ENCODE measurements at regions not wholly inside any gene's neighbourhood (a gene's known extent, or its start where the extent isn't known, plus 50 kb on each side); places are given as distances from the start of the nearest gene placed in this dataset.

GRCh38 chr2:57941816-57942215 is 104.8 kb upstream of the VRK2 start:
- Histone ChIP-seq H2AFZ (ENCODE audit: low read length) (no peak overlapping the region), H3K27me3 (ENCODE audit: low read length) (no peaks in the 10 kb centered on the region), H3K4me2 (ENCODE audit: low read depth, low read length, poor library complexity, severe bottlenecking) (no peak overlapping the region), H3K9me3 (ENCODE audit: low read length) (no peaks in the 10 kb centered on the region), H3K79me2 (ENCODE audit: low read length) (no peaks in the 10 kb centered on the region), H3K27ac (ENCODE audit: low read length) (no peak overlapping the region), H3K4me3 (ENCODE audit: low read length) (no peak overlapping the region), H3K4me1 (ENCODE audit: low read length) (no peaks in the 10 kb centered on the region), H3K36me3 (ENCODE audit: insufficient read depth, low read length) (no peaks in the 10 kb centered on the region), H3K9me2 (replicated peaks; ENCODE audit: insufficient read depth, low read length) (no peaks in the 10 kb centered on the region), H4K20me1 (ENCODE audit: insufficient read depth, low read depth, low read length) (no peaks in the 10 kb centered on the region), H3K9ac (ENCODE audit: low read length) (no peak overlapping the region)
- no peak for DNase-seq

DNA sequence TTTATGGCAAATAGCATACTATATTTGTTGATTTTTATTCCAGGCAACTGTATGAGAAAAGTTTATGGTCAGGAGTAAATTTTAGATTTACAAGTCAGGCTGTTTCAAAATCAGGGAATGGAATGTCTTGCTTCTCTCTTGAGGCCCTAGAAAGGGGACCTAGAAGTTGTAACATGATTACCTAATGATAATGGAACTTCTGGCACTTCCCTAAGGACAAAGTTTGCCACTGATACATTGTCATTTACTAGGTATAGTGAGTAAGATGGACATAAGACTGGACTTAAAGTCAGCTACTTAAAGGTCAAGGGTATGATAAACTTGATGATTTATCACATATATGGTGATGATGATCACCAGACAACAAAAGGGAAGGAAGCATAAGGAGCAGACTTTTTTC is 103.3 kb upstream of the VRK2 start:
- H3K9me2 ChIP-seq (replicated peaks; ENCODE audit: insufficient read depth, low read length): no peaks in the 10 kb centered on the region
- H3K4me2 ChIP-seq (ENCODE audit: low read depth, low read length, poor library complexity, severe bottlenecking): no peak overlapping the region
- H3K36me3 ChIP-seq (ENCODE audit: insufficient read depth, low read length): no peaks in the 10 kb centered on the region
- no peak overlapping the region for H3K4me3 ChIP-seq (ENCODE audit: low read length)
- no peak overlapping the region for H2AFZ ChIP-seq (ENCODE audit: low read length)
- no peaks in the 10 kb centered on the region for H3K9me3 ChIP-seq (ENCODE audit: low read length)
- H4K20me1 ChIP-seq (ENCODE audit: insufficient read depth, low read depth, low read length): no peaks in the 10 kb centered on the region
- H3K27ac ChIP-seq (ENCODE audit: low read length): no peak overlapping the region
- no peaks in the 10 kb centered on the region for H3K4me1 ChIP-seq (ENCODE audit: low read length)
- H3K79me2 ChIP-seq (ENCODE audit: low read length): no peaks in the 10 kb centered on the region
- DNase-seq: no peak
- no peaks in the 10 kb centered on the region for H3K27me3 ChIP-seq (ENCODE audit: low read length)
- no peak overlapping the region for H3K9ac ChIP-seq (ENCODE audit: low read length)

- no peaks in the 10 kb centered on the region for H3K27me3 ChIP-seq (ENCODE audit: low read length)
- H3K9me3 ChIP-seq (ENCODE audit: low read length): no peaks in the 10 kb centered on the region
- H3K4me3 ChIP-seq (ENCODE audit: low read length): no peak overlapping the region
- H3K4me1 ChIP-seq (ENCODE audit: low read length): peaks cover 2% of the 10 kb centered on the region
- H3K79me2 ChIP-seq (ENCODE audit: low read length): no peaks in the 10 kb centered on the region
- H3K27ac ChIP-seq (ENCODE audit: low read length): no peak overlapping the region
- H3K36me3 ChIP-seq (ENCODE audit: insufficient read depth, low read length): no peaks in the 10 kb centered on the region
- DNase-seq: no peak
- no peaks in the 10 kb centered on the region for H3K9me2 ChIP-seq (replicated peaks; ENCODE audit: insufficient read depth, low read length)
- no peak overlapping the region for H3K4me2 ChIP-seq (ENCODE audit: low read depth, low read length, poor library complexity, severe bottlenecking)
- H2AFZ ChIP-seq (ENCODE audit: low read length): no peak overlapping the region
- H3K9ac ChIP-seq (ENCODE audit: low read length): no peak overlapping the region
- H4K20me1 ChIP-seq (ENCODE audit: insufficient read depth, low read depth, low read length): no peaks in the 10 kb centered on the region
Observed at GRCh38 chr2:57947398-57947797, 99.2 kb upstream of the VRK2 start.

DNA sequence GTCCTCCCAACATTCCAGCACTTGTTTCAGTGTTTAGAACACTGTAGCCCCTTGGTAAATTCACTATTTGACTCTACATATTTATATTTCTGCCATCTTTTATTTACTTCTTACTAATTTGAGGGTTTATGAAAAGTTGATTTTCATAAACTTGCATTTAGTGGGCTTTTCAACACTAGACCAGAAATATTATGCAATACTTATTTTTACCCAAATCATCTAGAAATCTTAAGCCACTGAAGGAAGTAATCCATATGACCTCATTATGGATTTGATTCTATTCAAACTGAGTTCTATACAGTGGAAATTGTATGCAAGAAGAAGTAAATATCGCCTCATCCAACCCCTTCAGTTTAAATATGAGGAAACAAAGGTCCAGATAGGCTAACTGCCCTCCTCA is 92.6 kb upstream of the VRK2 start:
- DNase-seq: no peak
- Histone ChIP-seq H3K9ac (ENCODE audit: low read length) (no peak overlapping the region), H2AFZ (ENCODE audit: low read length) (no peak overlapping the region), H3K4me2 (ENCODE audit: low read depth, low read length, poor library complexity, severe bottlenecking) (no peak overlapping the region), H3K36me3 (ENCODE audit: insufficient read depth, low read length) (no peaks in the 10 kb centered on the region), H3K9me2 (replicated peaks; ENCODE audit: insufficient read depth, low read length) (no peaks in the 10 kb centered on the region), H3K27ac (ENCODE audit: low read length) (no peak overlapping the region), H3K79me2 (ENCODE audit: low read length) (no peaks in the 10 kb centered on the region), H3K27me3 (ENCODE audit: low read length) (no peaks in the 10 kb centered on the region), H4K20me1 (ENCODE audit: insufficient read depth, low read depth, low read length) (no peaks in the 10 kb centered on the region), H3K9me3 (ENCODE audit: low read length) (no peaks in the 10 kb centered on the region), H3K4me1 (ENCODE audit: low read length) (peaks cover 10% of the 10 kb centered on the region), H3K4me3 (ENCODE audit: low read length) (no peak overlapping the region)

DNA sequence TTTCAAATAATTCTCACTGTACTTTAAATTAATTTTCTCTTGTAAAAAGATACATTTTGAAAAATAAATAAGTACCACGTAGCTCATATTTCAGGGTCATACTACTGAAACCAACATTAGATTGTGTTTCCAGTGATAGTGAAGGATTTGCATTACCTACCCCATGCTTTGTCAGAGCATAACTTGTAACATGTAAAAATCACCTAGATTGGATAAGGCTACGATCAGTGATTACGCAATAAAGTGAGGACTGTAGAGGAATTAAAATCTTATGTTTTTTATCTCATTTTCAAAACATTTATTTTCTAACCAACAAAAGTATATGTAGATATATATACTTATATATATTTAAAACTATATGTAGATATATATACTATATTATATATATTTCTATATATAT is 89.4 kb upstream of the VRK2 start:
- no peaks in the 10 kb centered on the region for H3K27me3 ChIP-seq (ENCODE audit: low read length)
- peaks cover 10% of the 10 kb centered on the region for H3K4me1 ChIP-seq (ENCODE audit: low read length)
- no peak overlapping the region for H3K4me3 ChIP-seq (ENCODE audit: low read length)
- no peak overlapping the region for H3K4me2 ChIP-seq (ENCODE audit: low read depth, low read length, poor library complexity, severe bottlenecking)
- no peak for DNase-seq
- no peak overlapping the region for H2AFZ ChIP-seq (ENCODE audit: low read length)
- H3K9me2 ChIP-seq (replicated peaks; ENCODE audit: insufficient read depth, low read length): no peaks in the 10 kb centered on the region
- no peaks in the 10 kb centered on the region for H3K36me3 ChIP-seq (ENCODE audit: insufficient read depth, low read length)
- no peaks in the 10 kb centered on the region for H4K20me1 ChIP-seq (ENCODE audit: insufficient read depth, low read depth, low read length)
- H3K79me2 ChIP-seq (ENCODE audit: low read length): no peaks in the 10 kb centered on the region
- no peak overlapping the region for H3K27ac ChIP-seq (ENCODE audit: low read length)
- no peaks in the 10 kb centered on the region for H3K9me3 ChIP-seq (ENCODE audit: low read length)
- H3K9ac ChIP-seq (ENCODE audit: low read length): no peak overlapping the region

- DNase-seq: no peak
- H3K27me3 ChIP-seq (ENCODE audit: low read length): no peaks in the 10 kb centered on the region
- H3K4me3 ChIP-seq (ENCODE audit: low read length): no peak overlapping the region
- no peak overlapping the region for H3K9ac ChIP-seq (ENCODE audit: low read length)
- no peaks in the 10 kb centered on the region for H4K20me1 ChIP-seq (ENCODE audit: insufficient read depth, low read depth, low read length)
- no peak overlapping the region for H2AFZ ChIP-seq (ENCODE audit: low read length)
- no peaks in the 10 kb centered on the region for H3K9me2 ChIP-seq (replicated peaks; ENCODE audit: insufficient read depth, low read length)
- peaks cover 15% of the 10 kb centered on the region for H3K4me1 ChIP-seq (ENCODE audit: low read length)
- H3K4me2 ChIP-seq (ENCODE audit: low read depth, low read length, poor library complexity, severe bottlenecking): no peak overlapping the region
- H3K36me3 ChIP-seq (ENCODE audit: insufficient read depth, low read length): no peaks in the 10 kb centered on the region
- no peaks in the 10 kb centered on the region for H3K79me2 ChIP-seq (ENCODE audit: low read length)
- no peaks in the 10 kb centered on the region for H3K9me3 ChIP-seq (ENCODE audit: low read length)
- no peak overlapping the region for H3K27ac ChIP-seq (ENCODE audit: low read length)
Observed at GRCh38 chr2:57959390-57959789, 87.2 kb upstream of the VRK2 start.

DNA sequence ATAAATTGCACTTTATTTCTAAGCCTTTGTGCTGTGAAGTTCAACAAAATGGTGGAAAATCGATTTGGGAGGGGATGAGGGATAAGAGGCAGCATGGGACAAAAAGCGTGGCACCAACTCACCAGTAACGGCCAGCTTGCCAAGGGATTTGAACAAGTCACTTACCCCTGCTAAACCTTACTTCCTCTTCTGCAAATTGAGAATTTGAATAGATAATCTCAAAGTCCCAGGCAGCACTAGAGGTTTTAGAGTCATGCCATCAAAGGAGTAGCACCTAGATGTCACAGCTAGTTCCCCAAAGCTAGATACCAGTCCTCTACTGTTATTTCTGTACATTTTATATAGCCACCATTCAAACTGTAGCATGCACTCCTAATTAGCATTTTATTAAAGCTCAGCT is 83.7 kb upstream of the VRK2 start:
- no peaks in the 10 kb centered on the region for H3K36me3 ChIP-seq (ENCODE audit: insufficient read depth, low read length)
- no peaks in the 10 kb centered on the region for H3K9me2 ChIP-seq (replicated peaks; ENCODE audit: insufficient read depth, low read length)
- H3K27ac ChIP-seq (ENCODE audit: low read length): no peak overlapping the region
- H3K4me3 ChIP-seq (ENCODE audit: low read length): no peak overlapping the region
- H3K4me1 ChIP-seq (ENCODE audit: low read length): peaks cover 15% of the 10 kb centered on the region
- peak overlapping the region; percentile 30; the same call in 1 of the 2 replicates for H2AFZ ChIP-seq (ENCODE audit: low read length)
- H3K79me2 ChIP-seq (ENCODE audit: low read length): no peaks in the 10 kb centered on the region
- H3K9ac ChIP-seq (ENCODE audit: low read length): no peak overlapping the region
- peak overlapping the region; percentile 37 for H3K4me2 ChIP-seq (ENCODE audit: low read depth, low read length, poor library complexity, severe bottlenecking)
- DNase-seq: peak; percentile 86
- H4K20me1 ChIP-seq (ENCODE audit: insufficient read depth, low read depth, low read length): no peaks in the 10 kb centered on the region
- no peaks in the 10 kb centered on the region for H3K27me3 ChIP-seq (ENCODE audit: low read length)
- H3K9me3 ChIP-seq (ENCODE audit: low read length): no peaks in the 10 kb centered on the region

DNA sequence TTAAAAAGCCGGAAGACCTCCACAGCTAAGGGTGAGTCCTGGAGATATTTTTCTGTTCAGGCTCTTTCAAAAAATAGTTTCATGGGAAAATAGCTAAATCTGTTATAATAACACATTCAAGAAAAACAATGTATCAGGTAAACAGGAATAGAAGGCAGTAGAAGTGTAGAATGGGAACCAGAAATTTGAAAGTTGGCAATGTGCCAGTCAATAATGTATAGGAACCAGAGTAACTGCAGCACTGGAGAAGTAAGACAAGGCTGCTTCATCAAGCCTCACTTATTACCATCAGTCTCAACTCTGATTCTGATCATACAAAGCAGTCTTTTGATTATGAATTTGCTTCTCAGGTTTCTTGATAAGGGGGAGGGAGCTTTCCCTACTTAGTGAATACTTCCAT is 81.4 kb upstream of the VRK2 start:
- Histone ChIP-seq H3K4me2 (ENCODE audit: low read depth, low read length, poor library complexity, severe bottlenecking) (no peak overlapping the region), H3K4me1 (ENCODE audit: low read length) (peaks cover 15% of the 10 kb centered on the region), H3K4me3 (ENCODE audit: low read length) (no peak overlapping the region), H2AFZ (ENCODE audit: low read length) (no peak overlapping the region), H3K79me2 (ENCODE audit: low read length) (no peaks in the 10 kb centered on the region), H3K36me3 (ENCODE audit: insufficient read depth, low read length) (no peaks in the 10 kb centered on the region), H3K27me3 (ENCODE audit: low read length) (no peaks in the 10 kb centered on the region), H3K27ac (ENCODE audit: low read length) (no peak overlapping the region), H3K9me3 (ENCODE audit: low read length) (no peaks in the 10 kb centered on the region), H3K9me2 (replicated peaks; ENCODE audit: insufficient read depth, low read length) (no peaks in the 10 kb centered on the region), H3K9ac (ENCODE audit: low read length) (no peak overlapping the region), H4K20me1 (ENCODE audit: insufficient read depth, low read depth, low read length) (no peaks in the 10 kb centered on the region)
- DNase-seq: no peak

- no peak overlapping the region for H3K4me3 ChIP-seq (ENCODE audit: low read length)
- no peak overlapping the region for H2AFZ ChIP-seq (ENCODE audit: low read length)
- no peaks in the 10 kb centered on the region for H3K27me3 ChIP-seq (ENCODE audit: low read length)
- no peaks in the 10 kb centered on the region for H3K9me3 ChIP-seq (ENCODE audit: low read length)
- no peaks in the 10 kb centered on the region for H3K36me3 ChIP-seq (ENCODE audit: insufficient read depth, low read length)
- no peaks in the 10 kb centered on the region for H4K20me1 ChIP-seq (ENCODE audit: insufficient read depth, low read depth, low read length)
- no peak overlapping the region for H3K27ac ChIP-seq (ENCODE audit: low read length)
- peaks cover 15% of the 10 kb centered on the region for H3K4me1 ChIP-seq (ENCODE audit: low read length)
- no peak overlapping the region for H3K4me2 ChIP-seq (ENCODE audit: low read depth, low read length, poor library complexity, severe bottlenecking)
- H3K79me2 ChIP-seq (ENCODE audit: low read length): no peaks in the 10 kb centered on the region
- H3K9ac ChIP-seq (ENCODE audit: low read length): no peak overlapping the region
- no peaks in the 10 kb centered on the region for H3K9me2 ChIP-seq (replicated peaks; ENCODE audit: insufficient read depth, low read length)
- DNase-seq: no peak
Observed at GRCh38 chr2:57965961-57966360, 80.6 kb upstream of the VRK2 start.

Measured in Karpas-422 (cell line).